HTR-8/SVneo (cell line): ENCODE measurements at regions not wholly inside any gene's neighbourhood (a gene's known extent, or its start where the extent isn't known, plus 50 kb on each side); places are given as distances from the start of the nearest gene placed in this dataset.
A peak's percentile ranks its signal among the peaks of the same experiment; 100 is the strongest.

ENCODE experiments used
- DNase-seq: peaks from one replicate; pipeline ENCODE4 v3.0.0; 2011; ENCODE audit warnings: low spot score, mixed read lengths; ENCODE audit not compliant: insufficient read length
- FAIRE-seq: peaks from 2 replicates; lab custom pipeline; 2011; peaks lifted over from hg19 to GRCh38; lab: Jason Lieb, UNC

- no peak for DNase-seq
- no peak for FAIRE-seq
Observed at GRCh38 chr2:51720826-51721225, 688.9 kb upstream of the NRXN1 start.

GRCh38 chr2:51718881-51719280 is 686.9 kb upstream of the NRXN1 start:
- FAIRE-seq: no peak
- no peak for DNase-seq

- FAIRE-seq: no peak
Observed at GRCh38 chr2:51717312-51717711, 685.4 kb upstream of the NRXN1 start.

GRCh38 chr2:51711766-51712165 is 679.8 kb upstream of the NRXN1 start:
- no peak for FAIRE-seq

More at GRCh38 chr2:51717312-51717711, 685.4 kb upstream of the NRXN1 start:
- DNase-seq: peak; percentile 6

GRCh38 chr2:51710222-51710621 is 678.3 kb upstream of the NRXN1 start:
- no peak for FAIRE-seq
- no peak for DNase-seq

More at GRCh38 chr2:51711766-51712165, 679.8 kb upstream of the NRXN1 start:
- no peak for DNase-seq

GRCh38 chr2:51707625-51708024 is 675.7 kb upstream of the NRXN1 start:
- FAIRE-seq: no peak
- no peak for DNase-seq

- DNase-seq (no peak), FAIRE-seq (peak; percentile 23)
Observed at GRCh38 chr2:51706220-51706619, 674.3 kb upstream of the NRXN1 start.

- FAIRE-seq (no peak), DNase-seq (no peak)
Observed at GRCh38 chr2:51705417-51705816, 673.5 kb upstream of the NRXN1 start.

GRCh38 chr2:51698021-51698420 is 666.1 kb upstream of the NRXN1 start:
- FAIRE-seq (no peak), DNase-seq (no peak)

- DNase-seq: no peak
- no peak for FAIRE-seq
Observed at GRCh38 chr2:51697095-51697494, 665.2 kb upstream of the NRXN1 start.

GRCh38 chr2:51695531-51695930 is 663.6 kb upstream of the NRXN1 start:
- no peak for DNase-seq
- FAIRE-seq: no peak

GRCh38 chr2:51693640-51694039 is 661.7 kb upstream of the NRXN1 start:
- DNase-seq (no peak), FAIRE-seq (no peak)

- no peak for FAIRE-seq
- no peak for DNase-seq
Observed at GRCh38 chr2:51681854-51682253, 649.9 kb upstream of the NRXN1 start.

- FAIRE-seq (no peak), DNase-seq (no peak)
Observed at GRCh38 chr2:51673628-51674027, 641.7 kb upstream of the NRXN1 start.

GRCh38 chr2:51667679-51668078 is 635.7 kb upstream of the NRXN1 start:
- FAIRE-seq (no peak), DNase-seq (no peak)

- FAIRE-seq (no peak), DNase-seq (no peak)
Observed at GRCh38 chr2:51662187-51662586, 630.3 kb upstream of the NRXN1 start.

- no peak for FAIRE-seq
- DNase-seq: no peak
Observed at GRCh38 chr2:51657849-51658248, 625.9 kb upstream of the NRXN1 start.

GRCh38 chr2:51650769-51651168 is 618.8 kb upstream of the NRXN1 start:
- no peak for FAIRE-seq

GRCh38 chr2:51649366-51649765 is 617.4 kb upstream of the NRXN1 start:
- FAIRE-seq: no peak
- DNase-seq: no peak

More at GRCh38 chr2:51650769-51651168, 618.8 kb upstream of the NRXN1 start:
- DNase-seq: no peak

GRCh38 chr2:51638811-51639210 is 606.9 kb upstream of the NRXN1 start:
- peak; percentile 46 for FAIRE-seq
- no peak for DNase-seq

- DNase-seq (no peak), FAIRE-seq (no peak)
Observed at GRCh38 chr2:51633073-51633472, 601.1 kb upstream of the NRXN1 start.

GRCh38 chr2:51629406-51629805 is 597.5 kb upstream of the NRXN1 start:
- no peak for FAIRE-seq
- DNase-seq: no peak

GRCh38 chr2:51628917-51629316 is 597.0 kb upstream of the NRXN1 start:
- FAIRE-seq: no peak
- no peak for DNase-seq
